IMR-90 (cell line): ENCODE measurements at regions not wholly inside any gene's neighbourhood (a gene's known extent, or its start where the extent isn't known, plus 50 kb on each side); places are given as distances from the start of the nearest gene placed in this dataset.

Experiments used
- ATAC-seq: fragments of 200-7000 bp; cut with Tn5 transposase; 2 replicates; pipeline ENCODE4 v1.9.1; 2020; ENCODE audit warnings: low read depth, mild to moderate bottlenecking, moderate library complexity
- BruUV-seq: library from RNA; stranded (reverse); fragments of 400-500 nt; replicated peaks from 2 replicates; lab custom pipeline; 2021; lab: Mats Ljungman, UMichigan
- CTCF ChIA-PET: fragments of 300-600 bp; formaldehyde crosslinking; extraction: SDS; loops from one replicate; lab custom pipeline; 2021; ENCODE audit warnings: antibody characterized with exemption; lab: Yijun Ruan, JAX
- POLR2A ChIA-PET: fragments of 300-600 bp; sonication (Branson Sonifier 250); formaldehyde crosslinking; loops from one replicate; lab custom pipeline; 2022; ENCODE audit warnings: antibody characterized with exemption; ENCODE audit not compliant: unreplicated experiment; lab: Charles Lee
- DNase-seq: peaks from one replicate; pipeline ENCODE4 v3.0.0; 2013
- H2AFZ ChIP-seq: replicated peaks from 2 replicates; pipeline ENCODE3; 2013; ENCODE audit warnings: low read length, mild to moderate bottlenecking; ENCODE audit not compliant: poor library complexity
- H2AK5ac ChIP-seq: 2 replicates; pipeline ENCODE4 v1.6.1; 2013; ENCODE audit warnings: low read depth, low read length, inconsistent platforms
- H2AK9ac ChIP-seq: replicated peaks from 2 replicates; pipeline ENCODE3; 2013; ENCODE audit warnings: mild to moderate bottlenecking, low read depth, low read length, moderate library complexity; ENCODE audit not compliant: poor library complexity
- H2BK120ac ChIP-seq: 2 replicates; pipeline ENCODE4 v1.6.1; 2013; ENCODE audit warnings: low read depth, low read length, inconsistent platforms
- H2BK15ac ChIP-seq: 3 replicates; pipeline ENCODE4 v1.6.1; 2013; ENCODE audit warnings: low read depth, low read length, inconsistent platforms
- H2BK20ac ChIP-seq: 2 replicates; pipeline ENCODE4 v1.6.1; 2013; ENCODE audit warnings: low read depth, mild to moderate bottlenecking, inconsistent platforms, low read length, moderate library complexity
- H2BK5ac ChIP-seq: 2 replicates; pipeline ENCODE4 v1.6.1; 2013; ENCODE audit warnings: mild to moderate bottlenecking, low read depth, low read length, inconsistent platforms; ENCODE audit not compliant: poor library complexity, severe bottlenecking
- H3K14ac ChIP-seq: replicated peaks from 2 replicates; pipeline ENCODE4 v1.6.1; 2013; ENCODE audit warnings: low read depth, low read length, inconsistent platforms
- H3K18ac ChIP-seq: 2 replicates; pipeline ENCODE4 v1.6.1; 2013; ENCODE audit warnings: low read depth, low read length, control low read depth
- H3K23ac ChIP-seq: 2 replicates; pipeline ENCODE4 v1.6.1; 2013; ENCODE audit warnings: low read depth, low read length, inconsistent platforms
- H3K27ac ChIP-seq: 2 replicates; pipeline ENCODE4 v1.5.1; 2013; ENCODE audit warnings: mild to moderate bottlenecking, control low read depth, low read length; ENCODE audit not compliant: insufficient read depth
- H3K27me3 ChIP-seq: 2 replicates; pipeline ENCODE4 v1.6.1; 2013; ENCODE audit warnings: low read length; ENCODE audit not compliant: control insufficient read depth, insufficient read depth
- H3K36me3 ChIP-seq: 2 replicates; pipeline ENCODE4 v1.6.1; 2013; ENCODE audit warnings: low read length, mixed read lengths; ENCODE audit not compliant: control insufficient read depth, insufficient read depth
- H3K4ac ChIP-seq: 2 replicates; pipeline ENCODE4 v1.6.1; 2013; ENCODE audit warnings: low read depth, low read length, inconsistent platforms
- H3K4me1 ChIP-seq: 2 replicates; pipeline ENCODE4 v1.6.1; 2013; ENCODE audit warnings: low read length, mixed read lengths; ENCODE audit not compliant: control insufficient read depth, insufficient read depth
- H3K4me2 ChIP-seq: 2 replicates; pipeline ENCODE4 v1.6.1; 2013; ENCODE audit warnings: low read depth, mild to moderate bottlenecking, control low read depth, low read length, moderate library complexity
- H3K4me3 ChIP-seq: 2 replicates; pipeline ENCODE4 v1.5.1; 2013; ENCODE audit warnings: low read depth, mild to moderate bottlenecking, control low read depth, low read length, moderate library complexity; ENCODE audit not compliant: insufficient read depth
- H3K56ac ChIP-seq: 2 replicates; pipeline ENCODE4 v1.6.1; 2013; ENCODE audit warnings: low read length, inconsistent platforms; ENCODE audit not compliant: insufficient read depth; ENCODE audit errors: extremely low read depth
- H3K79me1 ChIP-seq, 2 experiments: 2 replicates each; pipeline ENCODE4 v1.6.1; 2013; ENCODE audit warnings: low read length in 2 of 2, inconsistent platforms in 1 of 2, low read depth in 1 of 2
- H3K9ac ChIP-seq: 2 replicates; pipeline ENCODE4 v1.6.1; 2013; ENCODE audit warnings: low read depth, low read length, control low read depth
- H3K9me1 ChIP-seq: 2 replicates; pipeline ENCODE4 v1.6.1; 2013; ENCODE audit warnings: low read length, inconsistent platforms; ENCODE audit not compliant: insufficient read depth
- H3K9me3 ChIP-seq: 2 replicates; pipeline ENCODE4 v1.6.1; 2013; ENCODE audit warnings: low read length; ENCODE audit not compliant: control insufficient read depth, insufficient read depth
- H4K20me1 ChIP-seq: 2 replicates; pipeline ENCODE4 v1.6.1; 2013; ENCODE audit warnings: low read length, inconsistent platforms; ENCODE audit not compliant: insufficient read depth
- H4K5ac ChIP-seq: 2 replicates; pipeline ENCODE4 v1.6.1; 2013; ENCODE audit warnings: mild to moderate bottlenecking, low read depth, low read length, control low read depth
- H4K8ac ChIP-seq, 2 experiments: 2 replicates each; pipeline ENCODE4 v1.6.1; 2013; ENCODE audit warnings: low read depth in 2 of 2, low read length in 2 of 2, control low read depth in 1 of 2, inconsistent platforms in 1 of 2
- H4K91ac ChIP-seq: 2 replicates; pipeline ENCODE4 v1.6.1; 2013; ENCODE audit warnings: low read depth, low read length, inconsistent platforms; ENCODE audit not compliant: insufficient read depth
- FOS ChIP-seq: fragments of 150-350 bp; IDR thresholded peaks from 2 replicates; pipeline ENCODE4 v1.6.1; 2016; ENCODE audit warnings: low read depth, low read length
- MXI1 ChIP-seq: IDR thresholded peaks from 2 replicates; pipeline ENCODE4 v1.6.1; 2012; ENCODE audit warnings: low read depth, mild to moderate bottlenecking, low read length, moderate library complexity, borderline replicate concordance
- NFE2L2 ChIP-seq: fragments of 150-350 bp; IDR thresholded peaks from 2 replicates; pipeline ENCODE4 v1.6.1; 2016; ENCODE audit warnings: low read depth, mild to moderate bottlenecking, low read length
- RFX5 ChIP-seq: IDR thresholded peaks from 2 replicates; pipeline ENCODE4 v1.8.0; 2012; ENCODE audit warnings: low read depth, mild to moderate bottlenecking, low read length, moderate library complexity
- SMC3 ChIP-seq: fragments of 150-350 bp; IDR thresholded peaks from 2 replicates; pipeline ENCODE4 v1.6.1; 2016; ENCODE audit warnings: low read depth, mild to moderate bottlenecking, antibody characterized with exemption, low read length, moderate library complexity
- WGBS, 2 experiments: methylation state at CpG; one replicate each; pipeline versions ENCODE4 v1.1.5 to v1.1.7; 2013; ENCODE audit warnings: missing lambda C conversion rate in 2 of 2; ENCODE audit not compliant: insufficient read length in 1 of 2; ENCODE audit errors: extremely low coverage in 2 of 2; 5-methylcytosine and 5-hydroxymethylcytosine counted together
- dilution Hi-C: fragments of 300-500 bp; cut with HindIII; formaldehyde crosslinking; loops from one replicate; pipeline ENCODE4 v1.14.3; 2018; ENCODE audit warnings: low sequenced_read_pairs; ENCODE audit not compliant: unreplicated experiment
- in situ Hi-C: fragments of 300-500 bp; cut with MboI; formaldehyde crosslinking; loops from 3 replicates; pipeline ENCODE4 v1.14.3; 2019; ENCODE audit warnings: low sequenced_read_pairs, inconsistent platforms, mixed read lengths
- intact Hi-C: fragments of 100-400 bp; cut with micrococcal nuclease; formaldehyde crosslinking; loops from 2 replicates; pipeline ENCODE4 v1.10.0; 2022
- TF ChIP-seq, protein P1 (sequence below): fragments of 150-350 bp; IDR thresholded peaks from 2 replicates; pipeline ENCODE4 v1.6.1; 2017; ENCODE audit warnings: mild to moderate bottlenecking, antibody characterized with exemption, low read length, low read depth

DNA sequence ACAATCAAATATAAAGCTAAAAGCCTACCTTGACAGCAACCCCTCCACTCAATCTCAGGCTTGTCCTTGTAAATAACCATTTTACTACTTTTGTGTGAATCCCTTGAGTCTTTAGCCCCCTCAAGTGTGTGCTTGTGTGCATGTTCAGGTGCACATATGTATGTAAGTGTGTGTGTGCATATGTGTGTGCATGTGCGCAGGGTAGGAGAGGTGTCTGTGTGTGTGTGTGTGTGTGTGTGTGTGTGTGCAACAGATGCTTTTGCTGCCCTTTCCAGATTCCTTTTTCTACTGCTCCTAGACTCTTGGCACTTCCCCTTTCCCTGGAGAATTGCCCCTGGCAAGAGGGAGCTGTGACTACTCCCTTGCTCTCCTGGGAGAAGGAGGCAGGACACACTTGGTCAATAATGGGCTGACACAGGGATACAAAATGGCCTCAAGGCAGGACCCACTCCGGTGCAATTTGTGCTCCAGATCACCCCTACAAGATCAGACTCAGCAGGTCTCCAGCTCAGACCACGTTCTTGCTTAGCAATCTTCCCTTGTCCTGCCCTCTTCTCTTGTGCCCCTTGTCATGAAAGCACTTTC lies 73.4 kb downstream of the IFNG start:
- H2AK5ac ChIP-seq, result no peak overlapping the region
- H4K5ac ChIP-seq, result no peak overlapping the region
- CTCF ChIA-PET, result no interaction called here
- no peaks in the 10 kb centered on the region for H3K9me3 ChIP-seq
- no peak overlapping the region for H3K4me2 ChIP-seq
- no peak overlapping the region for H3K23ac ChIP-seq
- H3K36me3 ChIP-seq, result no peaks in the 10 kb centered on the region
- no peak for ATAC-seq
- H3K14ac ChIP-seq, result no peak overlapping the region
- H3K56ac ChIP-seq, result no peak overlapping the region
- no peaks in the 10 kb centered on the region for H3K9me1 ChIP-seq
- H2BK20ac ChIP-seq, result no peak overlapping the region
- H4K20me1 ChIP-seq, result no peaks in the 10 kb centered on the region
- H2AFZ ChIP-seq, result no peak overlapping the region
- no TSS peak for BruUV-seq
- H3K4me3 ChIP-seq, result no peak overlapping the region
- no peak overlapping the region for H3K18ac ChIP-seq
- WGBS, 2 experiments, result 0% methylated on average over 1 of the region's 3 CpGs; no CpG with 5 or more reads in 1 of the 2 experiments
- in situ Hi-C loops (no loop called here), intact Hi-C loops (no loop called here), dilution Hi-C loops (no loop called here)
- no peak overlapping the region for H2BK120ac ChIP-seq
- no peak overlapping the region for H3K9ac ChIP-seq
- H3K27ac ChIP-seq, result no peak overlapping the region
- H3K79me1 ChIP-seq, result no peaks in the 10 kb centered on the region
- H3K27me3 ChIP-seq, result no peaks in the 10 kb centered on the region
- DNase-seq, result no peak
- no peak for TF ChIP-seq MXI1
- no peak for TF ChIP-seq NFE2L2
- TF ChIP-seq, protein P1, sequence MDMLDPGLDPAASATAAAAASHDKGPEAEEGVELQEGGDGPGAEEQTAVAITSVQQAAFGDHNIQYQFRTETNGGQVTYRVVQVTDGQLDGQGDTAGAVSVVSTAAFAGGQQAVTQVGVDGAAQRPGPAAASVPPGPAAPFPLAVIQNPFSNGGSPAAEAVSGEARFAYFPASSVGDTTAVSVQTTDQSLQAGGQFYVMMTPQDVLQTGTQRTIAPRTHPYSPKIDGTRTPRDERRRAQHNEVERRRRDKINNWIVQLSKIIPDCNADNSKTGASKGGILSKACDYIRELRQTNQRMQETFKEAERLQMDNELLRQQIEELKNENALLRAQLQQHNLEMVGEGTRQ, result no peak
- no peak for TF ChIP-seq RFX5
- TF ChIP-seq FOS, result no peak
- no peak for TF ChIP-seq SMC3
- H2AK9ac ChIP-seq, result no peak overlapping the region
- no peaks in the 10 kb centered on the region for H3K4me1 ChIP-seq
- no peak overlapping the region for H2BK5ac ChIP-seq
- H3K4ac ChIP-seq, result no peak overlapping the region
- H4K8ac ChIP-seq, result no peak overlapping the region
- POLR2A ChIA-PET, result no interaction called here
- H2BK15ac ChIP-seq, result no peak overlapping the region
- no peak overlapping the region for H4K91ac ChIP-seq
